LNCAP (cell line): ENCODE measurements at regions not wholly inside any gene's neighbourhood (a gene's known extent, or its start where the extent isn't known, plus 50 kb on each side); places are given as distances from the start of the nearest gene placed in this dataset.

Source experiments
- CTCF ChIP-seq: fragments of 450-650 bp; IDR thresholded peaks from 2 replicates; pipeline ENCODE4 v1.5.1; 2017; ENCODE audit warnings: mild to moderate bottlenecking

- no peak for TF ChIP-seq CTCF
These were observed 112.8 kb downstream of the BTBD3 start for GRCh38 chr20:12030470-12030869.

GRCh38 chr20:12036142-12036541 is 118.4 kb downstream of the BTBD3 start:
- TF ChIP-seq CTCF = no peak

- TF ChIP-seq CTCF = no peak
These were observed 119.8 kb downstream of the BTBD3 start for GRCh38 chr20:12037521-12037920.

- no peak for TF ChIP-seq CTCF
These were observed 122.6 kb downstream of the BTBD3 start for GRCh38 chr20:12040261-12040660.

- no peak for TF ChIP-seq CTCF
These were observed 127.3 kb downstream of the BTBD3 start for GRCh38 chr20:12044969-12045368.

GRCh38 chr20:12047838-12048432 is 130.2 kb downstream of the BTBD3 start:
- no peak for TF ChIP-seq CTCF

- no peak for TF ChIP-seq CTCF
These were observed 131.4 kb downstream of the BTBD3 start for GRCh38 chr20:12049125-12049524.
